ENCODE measurements at regions not wholly inside any gene's neighbourhood (a gene's known extent, or its start where the extent isn't known, plus 50 kb on each side); places are given as distances from the start of the nearest gene placed in this dataset.

- Histone ChIP-seq H3K27ac (ENCODE audit: low read length) (no peak overlapping the region), H3K36me3 (ENCODE audit: control insufficient read depth in 2 of 2, extremely low read depth in 1 of 2, insufficient read depth in 1 of 2, low read length in 1 of 2) (no peaks in the 10 kb centered on the region), H3K27me3 (replicated peaks in 1 of 2; ENCODE audit: control insufficient read depth in 2 of 2, extremely low read depth in 1 of 2, insufficient read depth in 2 of 2, low read length in 1 of 2) (no peaks in the 10 kb centered on the region), H3K9me3 (no peaks in the 10 kb centered on the region), H3K4me3 (ENCODE audit: control insufficient read depth in 1 of 2, extremely low read depth in 1 of 2, low read length in 1 of 2) (no peak overlapping the region), H3K4me1 (ENCODE audit: control insufficient read depth in 1 of 2, extremely low read depth in 1 of 2, insufficient read depth in 2 of 2, low read length in 2 of 2) (no peaks in the 10 kb centered on the region)
- Mint-ChIP-seq H3K4me3 (no peak overlapping the region), H3K27me3 (no peaks in the 10 kb centered on the region), H3K4me1 (no peaks in the 10 kb centered on the region), H3K9me3 (peaks cover 0 to 13% (median 6%) of the 10 kb centered on the region in 3 donors), H3K36me3 (no peaks in the 10 kb centered on the region), H3K27ac (no peak overlapping the region)
- WGBS (ENCODE audit: insufficient coverage) = 53% methylated on average over 3 of the region's 3 CpGs
- POLR2A ChIA-PET = no interaction called here
- no peak for ATAC-seq (replicated peaks in 1 of 4)
- CTCF ChIA-PET = no interaction called here
- DNase-seq = no peak
Observed at GRCh38 chr7:51587604-51588003, 271.0 kb upstream of the COBL start.

GRCh38 chr7:51577390-51577789 lies 260.8 kb upstream of the COBL start:
- Mint-ChIP-seq H3K9me3 (peaks cover 14 to 31% (median 16%) of the 10 kb centered on the region in 3 donors), H3K4me1 (no peaks in the 10 kb centered on the region), H3K27me3 (no peaks in the 10 kb centered on the region), H3K36me3 (no peaks in the 10 kb centered on the region), H3K4me3 (no peak overlapping the region), H3K27ac (no peak overlapping the region)
- POLR2A ChIA-PET = no interaction called here
- CTCF ChIA-PET = no interaction called here
- H3K27ac ChIP-seq (ENCODE audit: low read length) = no peak overlapping the region
- no peak for ATAC-seq (replicated peaks in 1 of 4)
- 66% methylated on average over 3 of the region's 4 CpGs for WGBS (ENCODE audit: insufficient coverage)
- H3K4me3 ChIP-seq (ENCODE audit: control insufficient read depth in 1 of 2, extremely low read depth in 1 of 2, low read length in 1 of 2) = no peak overlapping the region
- DNase-seq = no peak
- H3K9me3 ChIP-seq = no peaks in the 10 kb centered on the region
- H3K4me1 ChIP-seq (ENCODE audit: control insufficient read depth in 1 of 2, extremely low read depth in 1 of 2, insufficient read depth in 2 of 2, low read length in 2 of 2) = no peaks in the 10 kb centered on the region
- no peaks in the 10 kb centered on the region for H3K36me3 ChIP-seq (ENCODE audit: control insufficient read depth in 2 of 2, extremely low read depth in 1 of 2, insufficient read depth in 1 of 2, low read length in 1 of 2)
- H3K27me3 ChIP-seq (replicated peaks in 1 of 2; ENCODE audit: control insufficient read depth in 2 of 2, extremely low read depth in 1 of 2, insufficient read depth in 2 of 2, low read length in 1 of 2) = no peaks in the 10 kb centered on the region

- POLR2A ChIA-PET = no interaction called here
- Histone ChIP-seq H3K4me3 (ENCODE audit: control insufficient read depth in 1 of 2, extremely low read depth in 1 of 2, low read length in 1 of 2) (no peak overlapping the region), H3K4me1 (ENCODE audit: control insufficient read depth in 1 of 2, extremely low read depth in 1 of 2, insufficient read depth in 2 of 2, low read length in 2 of 2) (no peaks in the 10 kb centered on the region), H3K27ac (ENCODE audit: low read length) (no peak overlapping the region), H3K27me3 (replicated peaks in 1 of 2; ENCODE audit: control insufficient read depth in 2 of 2, extremely low read depth in 1 of 2, insufficient read depth in 2 of 2, low read length in 1 of 2) (no peaks in the 10 kb centered on the region), H3K36me3 (ENCODE audit: control insufficient read depth in 2 of 2, extremely low read depth in 1 of 2, insufficient read depth in 1 of 2, low read length in 1 of 2) (no peaks in the 10 kb centered on the region), H3K9me3 (no peaks in the 10 kb centered on the region)
- Mint-ChIP-seq H3K4me1 (no peaks in the 10 kb centered on the region), H3K9me3 (peaks cover 5 to 21% (median 9%) of the 10 kb centered on the region in 3 donors), H3K36me3 (no peaks in the 10 kb centered on the region), H3K4me3 (no peak overlapping the region), H3K27me3 (no peaks in the 10 kb centered on the region), H3K27ac (no peak overlapping the region)
- CTCF ChIA-PET = no interaction called here
- WGBS (ENCODE audit: insufficient coverage) = 78% methylated on average over 2 of the region's 3 CpGs
- no peak for ATAC-seq (replicated peaks in 1 of 4)
- no peak for DNase-seq
Observed at GRCh38 chr7:51569581-51569980, 253.0 kb upstream of the COBL start.

GRCh38 chr7:51569176-51569575 lies 252.6 kb upstream of the COBL start:
- H3K4me3 Mint-ChIP-seq = no peak overlapping the region
- no peaks in the 10 kb centered on the region for H3K27me3 Mint-ChIP-seq
- 76% methylated on average over 5 of the region's 5 CpGs for WGBS (ENCODE audit: insufficient coverage)
- Histone ChIP-seq H3K36me3 (ENCODE audit: control insufficient read depth in 2 of 2, extremely low read depth in 1 of 2, insufficient read depth in 1 of 2, low read length in 1 of 2) (no peaks in the 10 kb centered on the region), H3K27ac (ENCODE audit: low read length) (no peak overlapping the region), H3K4me1 (ENCODE audit: control insufficient read depth in 1 of 2, extremely low read depth in 1 of 2, insufficient read depth in 2 of 2, low read length in 2 of 2) (no peaks in the 10 kb centered on the region), H3K9me3 (no peaks in the 10 kb centered on the region), H3K27me3 (replicated peaks in 1 of 2; ENCODE audit: control insufficient read depth in 2 of 2, extremely low read depth in 1 of 2, insufficient read depth in 2 of 2, low read length in 1 of 2) (no peaks in the 10 kb centered on the region), H3K4me3 (ENCODE audit: control insufficient read depth in 1 of 2, extremely low read depth in 1 of 2, low read length in 1 of 2) (no peak overlapping the region)
- no peaks in the 10 kb centered on the region for H3K4me1 Mint-ChIP-seq
- ATAC-seq (replicated peaks in 1 of 4) (no peak), DNase-seq (no peak)
- CTCF ChIA-PET = no interaction called here
- H3K36me3 Mint-ChIP-seq = no peaks in the 10 kb centered on the region
- POLR2A ChIA-PET = no interaction called here
- peaks cover 5 to 18% (median 5%) of the 10 kb centered on the region in 3 donors for H3K9me3 Mint-ChIP-seq
- H3K27ac Mint-ChIP-seq = no peak overlapping the region

GRCh38 chr7:51551070-51551469 lies 234.5 kb upstream of the COBL start:
- H3K9me3 ChIP-seq = no peaks in the 10 kb centered on the region
- Mint-ChIP-seq H3K4me3 (no peak overlapping the region), H3K4me1 (no peaks in the 10 kb centered on the region), H3K27me3 (no peaks in the 10 kb centered on the region), H3K9me3 (peaks cover 3 to 30% (median 18%) of the 10 kb centered on the region in 3 donors), H3K36me3 (no peaks in the 10 kb centered on the region), H3K27ac (no peak overlapping the region)
- DNase-seq (no peak), ATAC-seq (replicated peaks in 1 of 4) (no peak)
- H3K27ac ChIP-seq (ENCODE audit: low read length) = no peak overlapping the region
- ChIA-PET POLR2A (no interaction called here), CTCF (no interaction called here)
- no peaks in the 10 kb centered on the region for H3K27me3 ChIP-seq (replicated peaks in 1 of 2; ENCODE audit: control insufficient read depth in 2 of 2, extremely low read depth in 1 of 2, insufficient read depth in 2 of 2, low read length in 1 of 2)
- H3K4me1 ChIP-seq (ENCODE audit: control insufficient read depth in 1 of 2, extremely low read depth in 1 of 2, insufficient read depth in 2 of 2, low read length in 2 of 2) = no peaks in the 10 kb centered on the region
- H3K36me3 ChIP-seq (ENCODE audit: control insufficient read depth in 2 of 2, extremely low read depth in 1 of 2, insufficient read depth in 1 of 2, low read length in 1 of 2) = no peaks in the 10 kb centered on the region
- 85% methylated on average over 3 of the region's 4 CpGs for WGBS (ENCODE audit: insufficient coverage)
- no peak overlapping the region for H3K4me3 ChIP-seq (ENCODE audit: control insufficient read depth in 1 of 2, extremely low read depth in 1 of 2, low read length in 1 of 2)

- no peaks in the 10 kb centered on the region for H3K4me1 Mint-ChIP-seq
- no peak for DNase-seq
- ChIA-PET CTCF (no interaction called here), POLR2A (no interaction called here)
- H3K36me3 ChIP-seq (ENCODE audit: control insufficient read depth in 2 of 2, extremely low read depth in 1 of 2, insufficient read depth in 1 of 2, low read length in 1 of 2) = no peaks in the 10 kb centered on the region
- peaks cover 3 to 29% (median 5%) of the 10 kb centered on the region in 3 donors for H3K9me3 Mint-ChIP-seq
- no peaks in the 10 kb centered on the region for H3K36me3 Mint-ChIP-seq
- H3K27ac Mint-ChIP-seq = no peak overlapping the region
- H3K9me3 ChIP-seq = no peaks in the 10 kb centered on the region
- H3K4me3 ChIP-seq (ENCODE audit: control insufficient read depth in 1 of 2, extremely low read depth in 1 of 2, low read length in 1 of 2) = no peak overlapping the region
- no peak overlapping the region for H3K4me3 Mint-ChIP-seq
- no peak for ATAC-seq (replicated peaks in 1 of 4)
- H3K4me1 ChIP-seq (ENCODE audit: control insufficient read depth in 1 of 2, extremely low read depth in 1 of 2, insufficient read depth in 2 of 2, low read length in 2 of 2) = no peaks in the 10 kb centered on the region
- no peaks in the 10 kb centered on the region for H3K27me3 ChIP-seq (replicated peaks in 1 of 2; ENCODE audit: control insufficient read depth in 2 of 2, extremely low read depth in 1 of 2, insufficient read depth in 2 of 2, low read length in 1 of 2)
- WGBS (ENCODE audit: insufficient coverage) = no CpG with 5 or more reads among the region's 2 CpGs
- H3K27ac ChIP-seq (ENCODE audit: low read length) = no peak overlapping the region
- no peaks in the 10 kb centered on the region for H3K27me3 Mint-ChIP-seq
Observed at GRCh38 chr7:51545131-51545530, 228.5 kb upstream of the COBL start.

- H3K27me3 ChIP-seq (replicated peaks in 1 of 2; ENCODE audit: control insufficient read depth in 2 of 2, extremely low read depth in 1 of 2, insufficient read depth in 2 of 2, low read length in 1 of 2) = no peaks in the 10 kb centered on the region
- H3K36me3 Mint-ChIP-seq = no peaks in the 10 kb centered on the region
- no peak overlapping the region for H3K27ac ChIP-seq (ENCODE audit: low read length)
- no peak overlapping the region for H3K4me3 Mint-ChIP-seq
- H3K27ac Mint-ChIP-seq = no peak overlapping the region
- H3K9me3 ChIP-seq = no peaks in the 10 kb centered on the region
- POLR2A ChIA-PET = no interaction called here
- CTCF ChIA-PET = no interaction called here
- no peak overlapping the region for H3K4me3 ChIP-seq (ENCODE audit: control insufficient read depth in 1 of 2, extremely low read depth in 1 of 2, low read length in 1 of 2)
- no peak for DNase-seq
- H3K9me3 Mint-ChIP-seq = peaks cover 3 to 35% (median 5%) of the 10 kb centered on the region in 3 donors
- H3K36me3 ChIP-seq (ENCODE audit: control insufficient read depth in 2 of 2, extremely low read depth in 1 of 2, insufficient read depth in 1 of 2, low read length in 1 of 2) = no peaks in the 10 kb centered on the region
- no peak for ATAC-seq (replicated peaks in 1 of 4)
- no peaks in the 10 kb centered on the region for H3K4me1 Mint-ChIP-seq
- H3K4me1 ChIP-seq (ENCODE audit: control insufficient read depth in 1 of 2, extremely low read depth in 1 of 2, insufficient read depth in 2 of 2, low read length in 2 of 2) = no peaks in the 10 kb centered on the region
- WGBS (ENCODE audit: insufficient coverage) = 54% methylated on average over 4 of the region's 7 CpGs
- H3K27me3 Mint-ChIP-seq = no peaks in the 10 kb centered on the region
Observed at GRCh38 chr7:51543801-51544553, 227.4 kb upstream of the COBL start.
